IMR-90 (cell line): ENCODE measurements at regions not wholly inside any gene's neighbourhood (a gene's known extent, or its start where the extent isn't known, plus 50 kb on each side); places are given as distances from the start of the nearest gene placed in this dataset.

Experiments
- ATAC-seq: fragments of 200-7000 bp; cut with Tn5 transposase; 2 replicates; pipeline ENCODE4 v1.9.1; 2020; ENCODE audit warnings: low read depth, mild to moderate bottlenecking, moderate library complexity
- BruUV-seq: library from RNA; stranded (reverse); fragments of 400-500 nt; replicated peaks from 2 replicates; lab custom pipeline; 2021; lab: Mats Ljungman, UMichigan
- CTCF ChIA-PET: fragments of 300-600 bp; formaldehyde crosslinking; extraction: SDS; loops from one replicate; lab custom pipeline; 2021; ENCODE audit warnings: antibody characterized with exemption; lab: Yijun Ruan, JAX
- POLR2A ChIA-PET: fragments of 300-600 bp; sonication (Branson Sonifier 250); formaldehyde crosslinking; loops from one replicate; lab custom pipeline; 2022; ENCODE audit warnings: antibody characterized with exemption; ENCODE audit not compliant: unreplicated experiment; lab: Charles Lee
- DNase-seq: peaks from one replicate; pipeline ENCODE4 v3.0.0; 2013
- H2AFZ ChIP-seq: replicated peaks from 2 replicates; pipeline ENCODE3; 2013; ENCODE audit warnings: low read length, mild to moderate bottlenecking; ENCODE audit not compliant: poor library complexity
- H2AK5ac ChIP-seq: 2 replicates; pipeline ENCODE4 v1.6.1; 2013; ENCODE audit warnings: low read depth, low read length, inconsistent platforms
- H2AK9ac ChIP-seq: replicated peaks from 2 replicates; pipeline ENCODE3; 2013; ENCODE audit warnings: mild to moderate bottlenecking, low read depth, low read length, moderate library complexity; ENCODE audit not compliant: poor library complexity
- H2BK120ac ChIP-seq: 2 replicates; pipeline ENCODE4 v1.6.1; 2013; ENCODE audit warnings: low read depth, low read length, inconsistent platforms
- H2BK15ac ChIP-seq: 3 replicates; pipeline ENCODE4 v1.6.1; 2013; ENCODE audit warnings: low read depth, low read length, inconsistent platforms
- H2BK20ac ChIP-seq: 2 replicates; pipeline ENCODE4 v1.6.1; 2013; ENCODE audit warnings: low read depth, mild to moderate bottlenecking, inconsistent platforms, low read length, moderate library complexity
- H2BK5ac ChIP-seq: 2 replicates; pipeline ENCODE4 v1.6.1; 2013; ENCODE audit warnings: mild to moderate bottlenecking, low read depth, low read length, inconsistent platforms; ENCODE audit not compliant: poor library complexity, severe bottlenecking
- H3K14ac ChIP-seq: replicated peaks from 2 replicates; pipeline ENCODE4 v1.6.1; 2013; ENCODE audit warnings: low read depth, low read length, inconsistent platforms
- H3K18ac ChIP-seq: 2 replicates; pipeline ENCODE4 v1.6.1; 2013; ENCODE audit warnings: low read depth, low read length, control low read depth
- H3K23ac ChIP-seq: 2 replicates; pipeline ENCODE4 v1.6.1; 2013; ENCODE audit warnings: low read depth, low read length, inconsistent platforms
- H3K27ac ChIP-seq: 2 replicates; pipeline ENCODE4 v1.5.1; 2013; ENCODE audit warnings: mild to moderate bottlenecking, control low read depth, low read length; ENCODE audit not compliant: insufficient read depth
- H3K27me3 ChIP-seq: 2 replicates; pipeline ENCODE4 v1.6.1; 2013; ENCODE audit warnings: low read length; ENCODE audit not compliant: control insufficient read depth, insufficient read depth
- H3K36me3 ChIP-seq: 2 replicates; pipeline ENCODE4 v1.6.1; 2013; ENCODE audit warnings: low read length, mixed read lengths; ENCODE audit not compliant: control insufficient read depth, insufficient read depth
- H3K4ac ChIP-seq: 2 replicates; pipeline ENCODE4 v1.6.1; 2013; ENCODE audit warnings: low read depth, low read length, inconsistent platforms
- H3K4me1 ChIP-seq: 2 replicates; pipeline ENCODE4 v1.6.1; 2013; ENCODE audit warnings: low read length, mixed read lengths; ENCODE audit not compliant: control insufficient read depth, insufficient read depth
- H3K4me2 ChIP-seq: 2 replicates; pipeline ENCODE4 v1.6.1; 2013; ENCODE audit warnings: low read depth, mild to moderate bottlenecking, control low read depth, low read length, moderate library complexity
- H3K4me3 ChIP-seq: 2 replicates; pipeline ENCODE4 v1.5.1; 2013; ENCODE audit warnings: low read depth, mild to moderate bottlenecking, control low read depth, low read length, moderate library complexity; ENCODE audit not compliant: insufficient read depth
- H3K56ac ChIP-seq: 2 replicates; pipeline ENCODE4 v1.6.1; 2013; ENCODE audit warnings: low read length, inconsistent platforms; ENCODE audit not compliant: insufficient read depth; ENCODE audit errors: extremely low read depth
- H3K79me1 ChIP-seq, 2 experiments: 2 replicates each; pipeline ENCODE4 v1.6.1; 2013; ENCODE audit warnings: low read length in 2 of 2, inconsistent platforms in 1 of 2, low read depth in 1 of 2
- H3K9ac ChIP-seq: 2 replicates; pipeline ENCODE4 v1.6.1; 2013; ENCODE audit warnings: low read depth, low read length, control low read depth
- H3K9me1 ChIP-seq: 2 replicates; pipeline ENCODE4 v1.6.1; 2013; ENCODE audit warnings: low read length, inconsistent platforms; ENCODE audit not compliant: insufficient read depth
- H3K9me3 ChIP-seq: 2 replicates; pipeline ENCODE4 v1.6.1; 2013; ENCODE audit warnings: low read length; ENCODE audit not compliant: control insufficient read depth, insufficient read depth
- H4K20me1 ChIP-seq: 2 replicates; pipeline ENCODE4 v1.6.1; 2013; ENCODE audit warnings: low read length, inconsistent platforms; ENCODE audit not compliant: insufficient read depth
- H4K5ac ChIP-seq: 2 replicates; pipeline ENCODE4 v1.6.1; 2013; ENCODE audit warnings: mild to moderate bottlenecking, low read depth, low read length, control low read depth
- H4K8ac ChIP-seq, 2 experiments: 2 replicates each; pipeline ENCODE4 v1.6.1; 2013; ENCODE audit warnings: low read depth in 2 of 2, low read length in 2 of 2, control low read depth in 1 of 2, inconsistent platforms in 1 of 2
- H4K91ac ChIP-seq: 2 replicates; pipeline ENCODE4 v1.6.1; 2013; ENCODE audit warnings: low read depth, low read length, inconsistent platforms; ENCODE audit not compliant: insufficient read depth
- BHLHE40 ChIP-seq: fragments of 150-350 bp; IDR thresholded peaks from 2 replicates; pipeline ENCODE4 v1.6.1; 2016; ENCODE audit warnings: mild to moderate bottlenecking, low read depth, low read length
- CHD1 ChIP-seq: IDR thresholded peaks from 2 replicates; pipeline ENCODE4 v1.6.1; 2012; ENCODE audit warnings: low read depth, low read length, improper control_type of control experiment
- CTCF ChIP-seq: conservative IDR thresholded peaks from 2 replicates; pipeline ENCODE4 v1.5.1; 2012; ENCODE audit warnings: mild to moderate bottlenecking, low read depth, low read length, improper control_type of control experiment
- ELK1 ChIP-seq: fragments of 150-350 bp; IDR thresholded peaks from 2 replicates; pipeline ENCODE4 v1.6.1; 2016; ENCODE audit warnings: low read depth, mild to moderate bottlenecking, low read length, moderate library complexity, borderline replicate concordance
- FOS ChIP-seq: fragments of 150-350 bp; IDR thresholded peaks from 2 replicates; pipeline ENCODE4 v1.6.1; 2016; ENCODE audit warnings: low read depth, low read length
- MAFK ChIP-seq: IDR thresholded peaks from 2 replicates; pipeline ENCODE4 v1.6.1; 2012; ENCODE audit warnings: low read depth, low read length, improper control_type of control experiment
- MAZ ChIP-seq: IDR thresholded peaks from 2 replicates; pipeline ENCODE4 v1.6.1; 2012; ENCODE audit warnings: low read depth, mild to moderate bottlenecking, low read length, improper control_type of control experiment, moderate library complexity, borderline replicate concordance
- MXI1 ChIP-seq: IDR thresholded peaks from 2 replicates; pipeline ENCODE4 v1.6.1; 2012; ENCODE audit warnings: low read depth, mild to moderate bottlenecking, low read length, moderate library complexity, borderline replicate concordance
- NFE2L2 ChIP-seq: fragments of 150-350 bp; IDR thresholded peaks from 2 replicates; pipeline ENCODE4 v1.6.1; 2016; ENCODE audit warnings: low read depth, mild to moderate bottlenecking, low read length
- POLR2A ChIP-seq: IDR thresholded peaks from 2 replicates; pipeline ENCODE4 v1.6.1; 2012; ENCODE audit warnings: mild to moderate bottlenecking, low read depth, low read length
- RAD21 ChIP-seq: IDR thresholded peaks from 2 replicates; pipeline ENCODE4 v1.6.1; 2012; ENCODE audit warnings: low read length, improper control_type of control experiment
- RCOR1 ChIP-seq: IDR thresholded peaks from 2 replicates; pipeline ENCODE4 v1.6.1; 2012; ENCODE audit warnings: mild to moderate bottlenecking, low read length, improper control_type of control experiment; ENCODE audit not compliant: insufficient replicate concordance
- RFX5 ChIP-seq: IDR thresholded peaks from 2 replicates; pipeline ENCODE4 v1.8.0; 2012; ENCODE audit warnings: low read depth, mild to moderate bottlenecking, low read length, moderate library complexity
- SMC3 ChIP-seq: fragments of 150-350 bp; IDR thresholded peaks from 2 replicates; pipeline ENCODE4 v1.6.1; 2016; ENCODE audit warnings: low read depth, mild to moderate bottlenecking, antibody characterized with exemption, low read length, moderate library complexity
- USF2 ChIP-seq: fragments of 150-350 bp; IDR thresholded peaks from 2 replicates; pipeline ENCODE4 v1.6.1; 2017; ENCODE audit warnings: mild to moderate bottlenecking, antibody characterized with exemption, low read length, low read depth
- WGBS, 2 experiments: methylation state at CpG; one replicate each; pipeline versions ENCODE4 v1.1.5 to v1.1.7; 2013; ENCODE audit warnings: missing lambda C conversion rate in 2 of 2; ENCODE audit not compliant: insufficient read length in 1 of 2; ENCODE audit errors: extremely low coverage in 2 of 2; 5-methylcytosine and 5-hydroxymethylcytosine counted together
- dilution Hi-C: fragments of 300-500 bp; cut with HindIII; formaldehyde crosslinking; loops from one replicate; pipeline ENCODE4 v1.14.3; 2018; ENCODE audit warnings: low sequenced_read_pairs; ENCODE audit not compliant: unreplicated experiment
- in situ Hi-C: fragments of 300-500 bp; cut with MboI; formaldehyde crosslinking; loops from 3 replicates; pipeline ENCODE4 v1.14.3; 2019; ENCODE audit warnings: low sequenced_read_pairs, inconsistent platforms, mixed read lengths
- intact Hi-C: fragments of 100-400 bp; cut with micrococcal nuclease; formaldehyde crosslinking; loops from 2 replicates; pipeline ENCODE4 v1.10.0; 2022

GRCh38 chr9:106737516-106737915 is 125.5 kb upstream of the ZNF462 start:
- no CpG with 5 or more reads among the region's 3 CpGs for WGBS, 2 experiments
- no peaks in the 10 kb centered on the region for H3K9me1 ChIP-seq
- BruUV-seq, result no TSS peak

More at GRCh38 chr9:106737516-106737915, 125.5 kb upstream of the ZNF462 start:
- no peak overlapping the region for H2BK20ac ChIP-seq
- H3K9me3 ChIP-seq, result no peaks in the 10 kb centered on the region
- H3K4me3 ChIP-seq, result no peak overlapping the region
- H3K23ac ChIP-seq, result no peak overlapping the region
- H4K5ac ChIP-seq, result no peak overlapping the region
- H3K27me3 ChIP-seq, result no peaks in the 10 kb centered on the region
- no peak for DNase-seq
- ChIA-PET CTCF (no interaction called here), POLR2A (no interaction called here)
- no peak overlapping the region for H3K9ac ChIP-seq
- H3K18ac ChIP-seq, result no peak overlapping the region
- H2AK5ac ChIP-seq, result no peak overlapping the region
- dilution Hi-C loops (no loop called here), intact Hi-C loops (no loop called here), in situ Hi-C loops (no loop called here)
- TF ChIP-seq MAFK (no peak), CTCF (no peak), RCOR1 (no peak), SMC3 (no peak), ELK1 (no peak), CHD1 (no peak), USF2 (no peak), MXI1 (no peak), RAD21 (no peak), MAZ (no peak), FOS (no peak), NFE2L2 (no peak), BHLHE40 (no peak), POLR2A (no peak), RFX5 (no peak)
- no peak overlapping the region for H2BK5ac ChIP-seq
- H3K14ac ChIP-seq, result no peak overlapping the region
- no peak overlapping the region for H2BK15ac ChIP-seq
- H3K27ac ChIP-seq, result no peak overlapping the region
- H3K36me3 ChIP-seq, result no peaks in the 10 kb centered on the region
- H4K20me1 ChIP-seq, result no peaks in the 10 kb centered on the region
- H2AFZ ChIP-seq, result no peak overlapping the region
- H2AK9ac ChIP-seq, result no peak overlapping the region
- no peak for ATAC-seq
- no peak overlapping the region for H4K91ac ChIP-seq
- H2BK120ac ChIP-seq, result no peak overlapping the region
- no peak overlapping the region for H3K4ac ChIP-seq
- H3K4me1 ChIP-seq, result no peaks in the 10 kb centered on the region
- H3K4me2 ChIP-seq, result no peak overlapping the region
- no peaks in the 10 kb centered on the region for H3K79me1 ChIP-seq
- H4K8ac ChIP-seq, result no peak overlapping the region
- H3K56ac ChIP-seq, result no peak overlapping the region
